ENCODE measurements at regions not wholly inside any gene's neighbourhood (a gene's known extent, or its start where the extent isn't known, plus 50 kb on each side); places are given as distances from the start of the nearest gene placed in this dataset.

DNA sequence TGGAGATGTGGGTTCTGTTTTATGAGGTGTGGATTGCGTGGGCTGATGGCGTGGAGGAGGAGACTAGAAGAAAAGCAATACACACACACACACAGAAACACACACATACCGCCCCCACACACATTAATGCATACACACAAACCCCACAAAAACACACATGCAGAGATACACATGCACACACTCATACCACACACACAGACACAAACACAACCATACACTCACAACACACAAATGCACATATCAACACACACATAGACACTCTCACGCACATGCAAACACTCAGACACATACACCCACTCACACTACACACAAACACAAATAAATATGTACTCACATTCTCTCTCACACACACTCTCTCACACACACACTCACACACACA, 75.7 kb upstream of the UBL3 start:
- TF ChIP-seq, protein P1, sequence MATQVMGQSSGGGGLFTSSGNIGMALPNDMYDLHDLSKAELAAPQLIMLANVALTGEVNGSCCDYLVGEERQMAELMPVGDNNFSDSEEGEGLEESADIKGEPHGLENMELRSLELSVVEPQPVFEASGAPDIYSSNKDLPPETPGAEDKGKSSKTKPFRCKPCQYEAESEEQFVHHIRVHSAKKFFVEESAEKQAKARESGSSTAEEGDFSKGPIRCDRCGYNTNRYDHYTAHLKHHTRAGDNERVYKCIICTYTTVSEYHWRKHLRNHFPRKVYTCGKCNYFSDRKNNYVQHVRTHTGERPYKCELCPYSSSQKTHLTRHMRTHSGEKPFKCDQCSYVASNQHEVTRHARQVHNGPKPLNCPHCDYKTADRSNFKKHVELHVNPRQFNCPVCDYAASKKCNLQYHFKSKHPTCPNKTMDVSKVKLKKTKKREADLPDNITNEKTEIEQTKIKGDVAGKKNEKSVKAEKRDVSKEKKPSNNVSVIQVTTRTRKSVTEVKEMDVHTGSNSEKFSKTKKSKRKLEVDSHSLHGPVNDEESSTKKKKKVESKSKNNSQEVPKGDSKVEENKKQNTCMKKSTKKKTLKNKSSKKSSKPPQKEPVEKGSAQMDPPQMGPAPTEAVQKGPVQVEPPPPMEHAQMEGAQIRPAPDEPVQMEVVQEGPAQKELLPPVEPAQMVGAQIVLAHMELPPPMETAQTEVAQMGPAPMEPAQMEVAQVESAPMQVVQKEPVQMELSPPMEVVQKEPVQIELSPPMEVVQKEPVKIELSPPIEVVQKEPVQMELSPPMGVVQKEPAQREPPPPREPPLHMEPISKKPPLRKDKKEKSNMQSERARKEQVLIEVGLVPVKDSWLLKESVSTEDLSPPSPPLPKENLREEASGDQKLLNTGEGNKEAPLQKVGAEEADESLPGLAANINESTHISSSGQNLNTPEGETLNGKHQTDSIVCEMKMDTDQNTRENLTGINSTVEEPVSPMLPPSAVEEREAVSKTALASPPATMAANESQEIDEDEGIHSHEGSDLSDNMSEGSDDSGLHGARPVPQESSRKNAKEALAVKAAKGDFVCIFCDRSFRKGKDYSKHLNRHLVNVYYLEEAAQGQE (IDR thresholded peaks at IDR 0.05; ENCODE audit: insufficient read depth in 1 of 2, low read depth in 2 of 2, low read length in 1 of 2), result no peak
- TF ChIP-seq POLR2AphosphoS5 (IDR thresholded peaks at IDR 0.05; ENCODE audit: low read depth, low read length), result no peak
- TF ChIP-seq, protein P2, sequence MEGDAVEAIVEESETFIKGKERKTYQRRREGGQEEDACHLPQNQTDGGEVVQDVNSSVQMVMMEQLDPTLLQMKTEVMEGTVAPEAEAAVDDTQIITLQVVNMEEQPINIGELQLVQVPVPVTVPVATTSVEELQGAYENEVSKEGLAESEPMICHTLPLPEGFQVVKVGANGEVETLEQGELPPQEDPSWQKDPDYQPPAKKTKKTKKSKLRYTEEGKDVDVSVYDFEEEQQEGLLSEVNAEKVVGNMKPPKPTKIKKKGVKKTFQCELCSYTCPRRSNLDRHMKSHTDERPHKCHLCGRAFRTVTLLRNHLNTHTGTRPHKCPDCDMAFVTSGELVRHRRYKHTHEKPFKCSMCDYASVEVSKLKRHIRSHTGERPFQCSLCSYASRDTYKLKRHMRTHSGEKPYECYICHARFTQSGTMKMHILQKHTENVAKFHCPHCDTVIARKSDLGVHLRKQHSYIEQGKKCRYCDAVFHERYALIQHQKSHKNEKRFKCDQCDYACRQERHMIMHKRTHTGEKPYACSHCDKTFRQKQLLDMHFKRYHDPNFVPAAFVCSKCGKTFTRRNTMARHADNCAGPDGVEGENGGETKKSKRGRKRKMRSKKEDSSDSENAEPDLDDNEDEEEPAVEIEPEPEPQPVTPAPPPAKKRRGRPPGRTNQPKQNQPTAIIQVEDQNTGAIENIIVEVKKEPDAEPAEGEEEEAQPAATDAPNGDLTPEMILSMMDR (IDR thresholded peaks at IDR 0.05), result no peak
- no peak for TF ChIP-seq TCF7L2 (IDR thresholded peaks at IDR 0.05; ENCODE audit: low read depth, low read length)
